ENCODE measurements at regions not wholly inside any gene's neighbourhood (a gene's known extent, or its start where the extent isn't known, plus 50 kb on each side); places are given as distances from the start of the nearest gene placed in this dataset.

GRCh38 chr13:48761256-48761655, 107.5 kb downstream of the CYSLTR2 start:
- no peak for TF ChIP-seq PKNOX1 (IDR thresholded peaks at IDR 0.05)
- TF ChIP-seq ARNT (IDR thresholded peaks at IDR 0.05), result no peak
- no peak for TF ChIP-seq ELF4 (IDR thresholded peaks at IDR 0.05)
- no peak for TF ChIP-seq L3MBTL2 (conservative IDR thresholded peaks at IDR 0.05)
- TF ChIP-seq ZNF384 (IDR thresholded peaks at IDR 0.05), result no peak
- no peak for TF ChIP-seq FOXM1 (IDR thresholded peaks at IDR 0.05; ENCODE audit: borderline replicate concordance)
- no peak for TF ChIP-seq FOXA1 (IDR thresholded peaks at IDR 0.05)
- TF ChIP-seq SUZ12 (IDR thresholded peaks at IDR 0.05), result no peak
- TF ChIP-seq SP1 (IDR thresholded peaks at IDR 0.05), result no peak
- TF ChIP-seq FOXK2 (IDR thresholded peaks at IDR 0.05), result no peak
- TF ChIP-seq NFRKB (IDR thresholded peaks at IDR 0.05), result no peak
- TF ChIP-seq CTBP1 (IDR thresholded peaks at IDR 0.05; ENCODE audit: borderline replicate concordance), result no peak
- TF ChIP-seq LEF1 (IDR thresholded peaks at IDR 0.05; ENCODE audit: borderline replicate concordance), result no peak
- TF ChIP-seq BHLHE40 (IDR thresholded peaks at IDR 0.05; ENCODE audit: borderline replicate concordance), result no peak
- TF ChIP-seq TARDBP (IDR thresholded peaks at IDR 0.05), result no peak
- no peak for TF ChIP-seq HDGF (IDR thresholded peaks at IDR 0.05; ENCODE audit: borderline replicate concordance)
- POLR2A ChIA-PET, result no interaction called here
- no peak for DNase-seq (ENCODE audit: extremely low spot score)
- CTCF ChIA-PET, result no interaction called here

DNA sequence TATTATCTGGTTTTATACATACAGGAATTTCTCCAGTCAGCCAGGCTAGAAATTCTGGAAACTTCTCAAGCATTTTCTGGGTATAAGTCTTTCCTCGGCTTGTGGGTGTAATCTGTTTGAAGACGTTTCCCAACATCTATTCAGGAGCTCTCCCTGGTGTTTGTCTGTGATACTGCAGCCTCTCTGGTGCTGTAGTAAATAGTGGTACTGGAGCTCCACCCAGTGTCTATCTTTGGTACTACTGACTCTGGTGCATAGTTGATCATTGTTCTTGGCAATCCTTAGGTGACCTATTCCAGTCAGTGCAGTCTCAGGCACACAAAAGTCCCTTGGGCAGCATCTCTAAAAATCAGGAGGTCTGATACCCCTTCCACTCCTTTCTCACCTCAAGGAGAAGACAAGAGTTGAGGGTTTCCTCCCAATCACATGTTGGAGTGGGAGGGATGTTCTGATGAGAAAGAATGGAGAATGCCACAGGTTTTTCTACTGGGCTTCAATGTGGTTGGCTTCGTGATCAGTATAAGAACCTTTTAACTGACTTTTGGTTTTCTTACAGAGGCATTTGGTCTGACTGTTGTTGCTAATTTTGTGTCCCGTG, 115.5 kb downstream of the CYSLTR2 start:
- POLR2A ChIA-PET, result no interaction called here
- CTCF ChIA-PET, result interaction anchor here (0.5 to 2.1 kb wide), 9 partner anchors 18 to 224 kb away, joined by 3 to 5 read pairs (median 4); no protein-coding TSS in a partner anchor
- TF ChIP-seq FOXM1 (IDR thresholded peaks at IDR 0.05; ENCODE audit: borderline replicate concordance) (no peak), PKNOX1 (IDR thresholded peaks at IDR 0.05) (no peak), FOXK2 (IDR thresholded peaks at IDR 0.05) (no peak), SUZ12 (IDR thresholded peaks at IDR 0.05) (no peak), ELF4 (IDR thresholded peaks at IDR 0.05) (no peak)

GRCh38 chr13:48770372-48770771, 116.6 kb downstream of the CYSLTR2 start:
- ChIA-PET POLR2A (no interaction called here), CTCF (interaction anchor here (1.2 kb wide), 1 partner anchor 19 kb away, joined by 4 read pairs; no protein-coding TSS in a partner anchor)
- TF ChIP-seq BHLHE40 (IDR thresholded peaks at IDR 0.05; ENCODE audit: borderline replicate concordance), result no peak
- no peak for TF ChIP-seq L3MBTL2 (conservative IDR thresholded peaks at IDR 0.05)
- no peak for TF ChIP-seq LEF1 (IDR thresholded peaks at IDR 0.05; ENCODE audit: borderline replicate concordance)
- no peak for TF ChIP-seq FOXM1 (IDR thresholded peaks at IDR 0.05; ENCODE audit: borderline replicate concordance)
- TF ChIP-seq FOXK2 (IDR thresholded peaks at IDR 0.05), result no peak
- TF ChIP-seq HDGF (IDR thresholded peaks at IDR 0.05; ENCODE audit: borderline replicate concordance), result no peak
- no peak for TF ChIP-seq ZNF384 (IDR thresholded peaks at IDR 0.05)
- TF ChIP-seq ARNT (IDR thresholded peaks at IDR 0.05), result no peak
- TF ChIP-seq SUZ12 (IDR thresholded peaks at IDR 0.05), result no peak
- no peak for TF ChIP-seq ELF4 (IDR thresholded peaks at IDR 0.05)
- TF ChIP-seq SP1 (IDR thresholded peaks at IDR 0.05), result no peak
- no peak for TF ChIP-seq PKNOX1 (IDR thresholded peaks at IDR 0.05)
- no peak for TF ChIP-seq TARDBP (IDR thresholded peaks at IDR 0.05)
- no peak for TF ChIP-seq NFRKB (IDR thresholded peaks at IDR 0.05)
- no peak for TF ChIP-seq FOXA1 (IDR thresholded peaks at IDR 0.05)
- no peak for TF ChIP-seq CTBP1 (IDR thresholded peaks at IDR 0.05; ENCODE audit: borderline replicate concordance)
- DNase-seq (ENCODE audit: extremely low spot score), result no peak

More for the DNA sequence above, 115.5 kb downstream of the CYSLTR2 start:
- DNase-seq (ENCODE audit: extremely low spot score), result peak; percentile 73

GRCh38 chr13:48772908-48773307, 119.2 kb downstream of the CYSLTR2 start:
- POLR2A ChIA-PET, result no interaction called here
- CTCF ChIA-PET, result no interaction called here
- no peak for DNase-seq (ENCODE audit: extremely low spot score)
- TF ChIP-seq ELF4 (IDR thresholded peaks at IDR 0.05) (no peak), ZNF384 (IDR thresholded peaks at IDR 0.05) (no peak), L3MBTL2 (conservative IDR thresholded peaks at IDR 0.05) (no peak), SUZ12 (IDR thresholded peaks at IDR 0.05) (no peak), BHLHE40 (IDR thresholded peaks at IDR 0.05; ENCODE audit: borderline replicate concordance) (no peak), FOXK2 (IDR thresholded peaks at IDR 0.05) (no peak), CTBP1 (IDR thresholded peaks at IDR 0.05; ENCODE audit: borderline replicate concordance) (no peak), FOXA1 (IDR thresholded peaks at IDR 0.05) (no peak), HDGF (IDR thresholded peaks at IDR 0.05; ENCODE audit: borderline replicate concordance) (no peak), ARNT (IDR thresholded peaks at IDR 0.05) (no peak), FOXM1 (IDR thresholded peaks at IDR 0.05; ENCODE audit: borderline replicate concordance) (no peak), SP1 (IDR thresholded peaks at IDR 0.05) (no peak), NFRKB (IDR thresholded peaks at IDR 0.05) (no peak), LEF1 (IDR thresholded peaks at IDR 0.05; ENCODE audit: borderline replicate concordance) (no peak), TARDBP (IDR thresholded peaks at IDR 0.05) (no peak), PKNOX1 (IDR thresholded peaks at IDR 0.05) (no peak)

GRCh38 chr13:48773531-48774275, 120.0 kb downstream of the CYSLTR2 start:
- ChIA-PET CTCF (interaction anchor here (0.6 kb wide), 1 partner anchor 70 kb away, joined by 3 read pairs; no protein-coding TSS in a partner anchor), POLR2A (no interaction called here)
- no peak for DNase-seq (ENCODE audit: extremely low spot score)
- no peak for TF ChIP-seq SUZ12 (IDR thresholded peaks at IDR 0.05)
- TF ChIP-seq ZNF384 (IDR thresholded peaks at IDR 0.05), result no peak
- no peak for TF ChIP-seq HDGF (IDR thresholded peaks at IDR 0.05; ENCODE audit: borderline replicate concordance)
- no peak for TF ChIP-seq FOXK2 (IDR thresholded peaks at IDR 0.05)
- TF ChIP-seq CTBP1 (IDR thresholded peaks at IDR 0.05; ENCODE audit: borderline replicate concordance), result no peak
- TF ChIP-seq NFRKB (IDR thresholded peaks at IDR 0.05), result no peak
- no peak for TF ChIP-seq BHLHE40 (IDR thresholded peaks at IDR 0.05; ENCODE audit: borderline replicate concordance)
- TF ChIP-seq L3MBTL2 (conservative IDR thresholded peaks at IDR 0.05), result no peak
- no peak for TF ChIP-seq ARNT (IDR thresholded peaks at IDR 0.05)
- no peak for TF ChIP-seq FOXM1 (IDR thresholded peaks at IDR 0.05; ENCODE audit: borderline replicate concordance)
- no peak for TF ChIP-seq TARDBP (IDR thresholded peaks at IDR 0.05)
- TF ChIP-seq LEF1 (IDR thresholded peaks at IDR 0.05; ENCODE audit: borderline replicate concordance), result no peak
- TF ChIP-seq FOXA1 (IDR thresholded peaks at IDR 0.05), result no peak
- TF ChIP-seq PKNOX1 (IDR thresholded peaks at IDR 0.05), result no peak
- TF ChIP-seq SP1 (IDR thresholded peaks at IDR 0.05), result no peak

All from HEK293T (cell line).